CD8-positive, alpha-beta memory T cell (primary cell): ENCODE measurements at regions not wholly inside any gene's neighbourhood (a gene's known extent, or its start where the extent isn't known, plus 50 kb on each side); places are given as distances from the start of the nearest gene placed in this dataset.

Source experiments
- CTCF ChIA-PET: fragments of 350-600 bp; sonication (Branson Sonifier 250); formaldehyde crosslinking; loops from one replicate; lab custom pipeline; 2021; ENCODE audit warnings: antibody characterized with exemption; lab: Charles Lee
- POLR2A ChIA-PET: fragments of 350-600 bp; sonication (Branson Sonifier 250); formaldehyde crosslinking; loops from one replicate; lab custom pipeline; 2021; ENCODE audit warnings: antibody characterized with exemption; lab: Charles Lee
- DNase-seq, 5 donors: peaks; one replicate each; pipeline versions ENCODE4 v3.0.0 to v3.0.0-alpha.2; 2020 to 2022; ENCODE audit warnings: mixed read lengths in 1 of 5
- H3K27ac ChIP-seq: one replicate; pipeline ENCODE4 v1.7.0; 2013; ENCODE audit warnings: low read depth, mild to moderate bottlenecking, low read length, moderate library complexity
- H3K27me3 ChIP-seq: 2 replicates; pipeline ENCODE4 v1.7.0; 2013; ENCODE audit warnings: low read length, mild to moderate bottlenecking; ENCODE audit not compliant: insufficient read depth, poor library complexity, severe bottlenecking
- H3K36me3 ChIP-seq: 2 replicates; pipeline ENCODE4 v1.7.0; 2013; ENCODE audit warnings: mild to moderate bottlenecking, low read length, moderate library complexity; ENCODE audit not compliant: insufficient read depth
- H3K4me1 ChIP-seq: 2 replicates; pipeline ENCODE4 v1.7.0; 2013; ENCODE audit warnings: mild to moderate bottlenecking, low read length, moderate library complexity; ENCODE audit not compliant: insufficient read depth
- H3K4me3 ChIP-seq: 2 replicates; pipeline ENCODE4 v1.7.0; 2013; ENCODE audit warnings: mild to moderate bottlenecking, low read length
- H3K9me3 ChIP-seq: 2 replicates; pipeline ENCODE4 v1.7.0; 2013; ENCODE audit warnings: mild to moderate bottlenecking, low read length
- H3K27ac Mint-ChIP-seq, 8 donors: one replicate each; pipeline ENCODE4 v1.8.0; 2020 to 2021; ENCODE audit warnings: mixed read lengths in 8 of 8, mild to moderate bottlenecking in 6 of 8, inconsistent platforms in 3 of 8, moderate library complexity in 3 of 8
- H3K27me3 Mint-ChIP-seq, 2 donors: one replicate each; pipeline ENCODE4 v1.8.0; 2020 to 2021; ENCODE audit warnings: mixed read lengths in 2 of 2, mild to moderate bottlenecking in 1 of 2, moderate library complexity in 1 of 2
- H3K36me3 Mint-ChIP-seq, 3 donors: one replicate each; pipeline ENCODE4 v1.8.0; 2020 to 2021; ENCODE audit warnings: mixed read lengths in 3 of 3, inconsistent platforms in 1 of 3, mild to moderate bottlenecking in 1 of 3
- H3K4me1 Mint-ChIP-seq, 3 donors: one replicate each; pipeline ENCODE4 v1.8.0; 2020 to 2021; ENCODE audit warnings: mixed read lengths in 3 of 3, inconsistent platforms in 1 of 3, mild to moderate bottlenecking in 1 of 3
- H3K4me3 Mint-ChIP-seq, 7 donors: one replicate each; pipeline ENCODE4 v1.8.0; 2020 to 2021; ENCODE audit warnings: mixed read lengths in 7 of 7, mild to moderate bottlenecking in 6 of 7, moderate library complexity in 4 of 7, inconsistent platforms in 2 of 7
- H3K9me3 Mint-ChIP-seq, 5 donors: one replicate each; pipeline ENCODE4 v1.8.0; 2020 to 2022; ENCODE audit warnings: mixed read lengths in 5 of 5, mild to moderate bottlenecking in 3 of 5, moderate library complexity in 2 of 5, inconsistent platforms in 1 of 5

- no peak overlapping the region for H3K27ac Mint-ChIP-seq
- H3K27ac ChIP-seq, result no peak overlapping the region
- no peaks in the 10 kb centered on the region for H3K4me1 Mint-ChIP-seq
- no peaks in the 10 kb centered on the region for H3K36me3 ChIP-seq
- CTCF ChIA-PET, result no interaction called here
- no peaks in the 10 kb centered on the region for H3K36me3 Mint-ChIP-seq
- no peaks in the 10 kb centered on the region for H3K27me3 Mint-ChIP-seq
- H3K4me3 Mint-ChIP-seq, result no peak overlapping the region
- POLR2A ChIA-PET, result no interaction called here
- H3K27me3 ChIP-seq, result no peaks in the 10 kb centered on the region
- H3K4me3 ChIP-seq, result no peak overlapping the region
- DNase-seq, result no peak
- H3K4me1 ChIP-seq, result no peaks in the 10 kb centered on the region
- no peaks in the 10 kb centered on the region for H3K9me3 ChIP-seq
- peaks cover 0 to 36% (median 16%) of the 10 kb centered on the region in 5 donors for H3K9me3 Mint-ChIP-seq
Observed at GRCh38 chr14:83548061-83548839, 1981.7 kb upstream of the FLRT2 start.

GRCh38 chr14:83556065-83556464 is 1973.9 kb upstream of the FLRT2 start:
- no peak overlapping the region for H3K4me3 Mint-ChIP-seq
- Histone ChIP-seq H3K4me1 (no peaks in the 10 kb centered on the region), H3K27me3 (no peaks in the 10 kb centered on the region), H3K27ac (no peak overlapping the region), H3K9me3 (no peaks in the 10 kb centered on the region), H3K4me3 (no peak overlapping the region), H3K36me3 (no peaks in the 10 kb centered on the region)
- ChIA-PET POLR2A (no interaction called here), CTCF (no interaction called here)
- no peaks in the 10 kb centered on the region for H3K36me3 Mint-ChIP-seq
- H3K4me1 Mint-ChIP-seq, result no peaks in the 10 kb centered on the region
- DNase-seq, result no peak
- no peaks in the 10 kb centered on the region for H3K27me3 Mint-ChIP-seq
- H3K27ac Mint-ChIP-seq, result no peak overlapping the region
- H3K9me3 Mint-ChIP-seq, result peaks cover 6 to 42% (median 10%) of the 10 kb centered on the region in 5 donors

- H3K4me3 ChIP-seq, result no peak overlapping the region
- H3K27me3 ChIP-seq, result no peaks in the 10 kb centered on the region
- H3K9me3 ChIP-seq, result no peaks in the 10 kb centered on the region
- POLR2A ChIA-PET, result no interaction called here
- Mint-ChIP-seq H3K4me3 (no peak overlapping the region), H3K27me3 (no peaks in the 10 kb centered on the region), H3K9me3 (peaks cover 6 to 35% (median 10%) of the 10 kb centered on the region in 5 donors), H3K4me1 (no peaks in the 10 kb centered on the region), H3K27ac (no peak overlapping the region), H3K36me3 (no peaks in the 10 kb centered on the region)
- CTCF ChIA-PET, result no interaction called here
- DNase-seq, result no peak
- no peak overlapping the region for H3K27ac ChIP-seq
- no peaks in the 10 kb centered on the region for H3K36me3 ChIP-seq
- H3K4me1 ChIP-seq, result no peaks in the 10 kb centered on the region
Observed at GRCh38 chr14:83556746-83557453, 1973.0 kb upstream of the FLRT2 start.

GRCh38 chr14:83558946-83559345 is 1971.0 kb upstream of the FLRT2 start:
- no peak overlapping the region for H3K27ac ChIP-seq
- Mint-ChIP-seq H3K27ac (no peak overlapping the region), H3K4me3 (no peak overlapping the region), H3K36me3 (no peaks in the 10 kb centered on the region), H3K27me3 (no peaks in the 10 kb centered on the region), H3K4me1 (no peaks in the 10 kb centered on the region), H3K9me3 (peaks cover 2 to 43% (median 10%) of the 10 kb centered on the region in 5 donors)
- no peak overlapping the region for H3K4me3 ChIP-seq
- CTCF ChIA-PET, result no interaction called here
- POLR2A ChIA-PET, result no interaction called here
- H3K36me3 ChIP-seq, result no peaks in the 10 kb centered on the region
- H3K9me3 ChIP-seq, result no peaks in the 10 kb centered on the region
- no peaks in the 10 kb centered on the region for H3K27me3 ChIP-seq
- no peak for DNase-seq
- no peaks in the 10 kb centered on the region for H3K4me1 ChIP-seq

DNA sequence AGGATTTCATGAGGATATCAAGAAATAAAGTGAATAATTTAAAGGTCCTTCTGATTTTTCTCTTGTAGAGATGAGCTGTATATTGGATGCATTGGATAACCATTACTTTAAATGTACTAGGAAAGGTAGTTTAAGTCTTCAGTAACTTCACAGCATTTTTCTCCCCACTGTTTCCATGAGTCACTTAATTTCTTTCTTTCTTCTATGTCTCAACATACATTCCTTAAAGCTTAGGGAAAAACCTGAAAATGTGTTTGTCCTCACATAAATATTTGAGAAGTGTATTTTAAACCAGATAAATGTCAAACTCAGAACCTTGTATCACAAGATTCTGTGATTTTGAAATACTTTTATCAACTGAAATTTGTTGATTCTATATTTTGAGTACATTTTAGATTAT is 1970.2 kb upstream of the FLRT2 start:
- no peaks in the 10 kb centered on the region for H3K4me1 ChIP-seq
- Mint-ChIP-seq H3K36me3 (no peaks in the 10 kb centered on the region), H3K27ac (no peak overlapping the region), H3K4me1 (no peaks in the 10 kb centered on the region), H3K4me3 (no peak overlapping the region), H3K9me3 (peaks cover 4 to 45% (median 14%) of the 10 kb centered on the region in 5 donors), H3K27me3 (no peaks in the 10 kb centered on the region)
- no peak overlapping the region for H3K27ac ChIP-seq
- no peaks in the 10 kb centered on the region for H3K36me3 ChIP-seq
- ChIA-PET CTCF (no interaction called here), POLR2A (no interaction called here)
- H3K9me3 ChIP-seq, result no peaks in the 10 kb centered on the region
- no peaks in the 10 kb centered on the region for H3K27me3 ChIP-seq
- no peak for DNase-seq
- H3K4me3 ChIP-seq, result no peak overlapping the region

- Mint-ChIP-seq H3K27ac (no peak overlapping the region), H3K4me1 (no peaks in the 10 kb centered on the region), H3K27me3 (no peaks in the 10 kb centered on the region), H3K4me3 (no peak overlapping the region), H3K9me3 (peaks cover 4 to 44% (median 15%) of the 10 kb centered on the region in 5 donors), H3K36me3 (no peaks in the 10 kb centered on the region)
- Histone ChIP-seq H3K27me3 (no peaks in the 10 kb centered on the region), H3K4me3 (no peak overlapping the region), H3K27ac (no peak overlapping the region), H3K4me1 (no peaks in the 10 kb centered on the region), H3K36me3 (no peaks in the 10 kb centered on the region), H3K9me3 (no peaks in the 10 kb centered on the region)
- ChIA-PET CTCF (no interaction called here), POLR2A (no interaction called here)
- no peak for DNase-seq
Observed at GRCh38 chr14:83561261-83561660, 1968.7 kb upstream of the FLRT2 start.

- no peaks in the 10 kb centered on the region for H3K36me3 Mint-ChIP-seq
- H3K36me3 ChIP-seq, result no peaks in the 10 kb centered on the region
- H3K27me3 ChIP-seq, result no peaks in the 10 kb centered on the region
- no peak overlapping the region for H3K27ac Mint-ChIP-seq
- peaks cover 2 to 43% (median 14%) of the 10 kb centered on the region in 5 donors for H3K9me3 Mint-ChIP-seq
- no peaks in the 10 kb centered on the region for H3K27me3 Mint-ChIP-seq
- ChIA-PET CTCF (no interaction called here), POLR2A (no interaction called here)
- no peaks in the 10 kb centered on the region for H3K9me3 ChIP-seq
- H3K4me3 ChIP-seq, result no peak overlapping the region
- H3K4me3 Mint-ChIP-seq, result no peak overlapping the region
- no peak for DNase-seq
- H3K4me1 Mint-ChIP-seq, result no peaks in the 10 kb centered on the region
- H3K27ac ChIP-seq, result no peak overlapping the region
- no peaks in the 10 kb centered on the region for H3K4me1 ChIP-seq
Observed at GRCh38 chr14:83566567-83566966, 1963.4 kb upstream of the FLRT2 start.

DNA sequence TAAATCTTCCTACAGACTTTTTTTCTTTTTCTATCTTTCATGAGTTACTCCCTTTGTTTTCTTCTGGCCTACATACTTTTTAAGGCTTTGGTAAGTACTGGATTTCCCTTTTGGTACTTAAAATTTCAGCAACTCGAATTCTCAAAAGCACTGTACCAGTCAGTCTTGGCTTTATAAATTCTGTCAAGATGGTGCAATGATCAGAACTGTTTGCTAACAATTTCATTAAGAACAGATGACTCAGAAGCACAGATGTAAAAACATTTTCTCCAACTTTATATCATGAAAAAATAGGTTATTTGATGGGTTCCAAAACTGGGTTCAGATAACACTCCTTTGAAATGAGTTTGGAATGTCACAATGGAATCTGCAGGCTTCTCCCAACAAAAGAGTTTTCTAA is 1961.8 kb upstream of the FLRT2 start:
- Histone ChIP-seq H3K4me3 (no peak overlapping the region), H3K36me3 (no peaks in the 10 kb centered on the region), H3K27ac (no peak overlapping the region), H3K27me3 (no peaks in the 10 kb centered on the region), H3K9me3 (no peaks in the 10 kb centered on the region), H3K4me1 (no peaks in the 10 kb centered on the region)
- no peak for DNase-seq
- Mint-ChIP-seq H3K4me3 (no peak overlapping the region), H3K4me1 (no peaks in the 10 kb centered on the region), H3K36me3 (no peaks in the 10 kb centered on the region), H3K9me3 (peaks cover 2 to 39% (median 16%) of the 10 kb centered on the region in 5 donors), H3K27me3 (no peaks in the 10 kb centered on the region), H3K27ac (no peak overlapping the region)
- ChIA-PET CTCF (no interaction called here), POLR2A (no interaction called here)
